ENCODE measurements at regions not wholly inside any gene's neighbourhood (a gene's known extent, or its start where the extent isn't known, plus 50 kb on each side); places are given as distances from the start of the nearest gene placed in this dataset.

DNA sequence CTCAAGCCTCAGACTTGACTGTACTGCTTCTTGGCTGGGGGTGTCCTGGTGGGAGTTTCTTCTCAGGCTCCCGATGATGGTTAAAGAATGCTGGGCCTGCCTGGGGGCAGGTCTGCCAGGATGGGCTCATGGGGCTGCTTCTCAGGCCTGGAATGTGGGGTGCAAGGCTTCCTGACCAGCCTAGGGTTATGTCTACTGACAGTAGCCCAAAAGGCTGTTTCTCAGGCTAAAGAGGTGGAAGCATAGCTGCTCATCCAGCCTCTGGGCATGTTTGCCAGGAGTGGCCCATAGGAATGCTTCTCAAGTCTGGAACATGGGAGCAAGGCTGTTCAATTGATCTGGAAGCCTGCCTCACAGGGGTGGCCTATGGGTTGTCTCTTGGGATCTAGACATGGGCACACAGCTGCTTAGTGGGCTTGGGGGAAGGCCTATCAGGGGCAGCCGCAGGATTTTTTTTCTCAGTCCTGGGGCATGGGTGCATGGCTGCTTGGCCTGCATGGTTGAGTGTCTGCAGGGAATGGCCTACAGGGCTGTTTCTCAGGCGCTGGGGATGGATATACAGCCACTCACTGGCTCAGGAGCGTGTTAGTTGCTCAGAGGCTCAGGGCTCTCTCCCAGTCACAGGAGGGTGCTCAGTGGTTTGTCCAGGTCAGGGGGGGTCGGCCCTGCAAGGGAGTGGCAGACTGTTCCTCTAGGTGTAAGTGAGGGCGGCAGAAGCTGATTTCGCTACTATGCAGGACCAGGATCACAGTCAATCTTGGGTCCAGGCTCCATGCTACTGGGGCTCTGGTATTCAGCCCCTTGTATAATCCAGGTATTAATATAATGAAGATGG is 617.3 kb upstream of the REG3G start:
- no peak overlapping the region for H3K27ac ChIP-seq (ENCODE audit: low read depth in 1 of 2, low read length in 1 of 2)
- H3K9ac ChIP-seq (ENCODE audit: insufficient read depth in 1 of 2, low read length in 2 of 2) = no peak overlapping the region
- no peak for DNase-seq
- no peaks in the 10 kb centered on the region for H3K27me3 ChIP-seq (ENCODE audit: control insufficient read depth in 3 of 3, insufficient read depth in 3 of 3, low read length in 2 of 3)
- no peak for ATAC-seq (ENCODE audit: insufficient read depth, low FRiP score)
- no peaks in the 10 kb centered on the region for H3K4me1 ChIP-seq (ENCODE audit: control insufficient read depth in 5 of 5, insufficient read depth in 5 of 5, low read length in 5 of 5)
- H3K9me3 ChIP-seq (ENCODE audit: control insufficient read depth in 4 of 4, insufficient read depth in 3 of 4, low read length in 3 of 4) = no peaks in the 10 kb centered on the region
- 91 to 92% methylated on average over 7 of the region's 7 CpGs for WGBS, 2 donors
- TF ChIP-seq, protein P1, sequence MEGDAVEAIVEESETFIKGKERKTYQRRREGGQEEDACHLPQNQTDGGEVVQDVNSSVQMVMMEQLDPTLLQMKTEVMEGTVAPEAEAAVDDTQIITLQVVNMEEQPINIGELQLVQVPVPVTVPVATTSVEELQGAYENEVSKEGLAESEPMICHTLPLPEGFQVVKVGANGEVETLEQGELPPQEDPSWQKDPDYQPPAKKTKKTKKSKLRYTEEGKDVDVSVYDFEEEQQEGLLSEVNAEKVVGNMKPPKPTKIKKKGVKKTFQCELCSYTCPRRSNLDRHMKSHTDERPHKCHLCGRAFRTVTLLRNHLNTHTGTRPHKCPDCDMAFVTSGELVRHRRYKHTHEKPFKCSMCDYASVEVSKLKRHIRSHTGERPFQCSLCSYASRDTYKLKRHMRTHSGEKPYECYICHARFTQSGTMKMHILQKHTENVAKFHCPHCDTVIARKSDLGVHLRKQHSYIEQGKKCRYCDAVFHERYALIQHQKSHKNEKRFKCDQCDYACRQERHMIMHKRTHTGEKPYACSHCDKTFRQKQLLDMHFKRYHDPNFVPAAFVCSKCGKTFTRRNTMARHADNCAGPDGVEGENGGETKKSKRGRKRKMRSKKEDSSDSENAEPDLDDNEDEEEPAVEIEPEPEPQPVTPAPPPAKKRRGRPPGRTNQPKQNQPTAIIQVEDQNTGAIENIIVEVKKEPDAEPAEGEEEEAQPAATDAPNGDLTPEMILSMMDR (IDR thresholded peaks at IDR 0.05; ENCODE audit: control extremely low read depth, extremely low read depth) = no peak
- H3K36me3 ChIP-seq (ENCODE audit: control insufficient read depth in 4 of 4, insufficient read depth in 4 of 4, low read length in 4 of 4) = no peaks in the 10 kb centered on the region
- no peak overlapping the region for H3K4me3 ChIP-seq

DNA sequence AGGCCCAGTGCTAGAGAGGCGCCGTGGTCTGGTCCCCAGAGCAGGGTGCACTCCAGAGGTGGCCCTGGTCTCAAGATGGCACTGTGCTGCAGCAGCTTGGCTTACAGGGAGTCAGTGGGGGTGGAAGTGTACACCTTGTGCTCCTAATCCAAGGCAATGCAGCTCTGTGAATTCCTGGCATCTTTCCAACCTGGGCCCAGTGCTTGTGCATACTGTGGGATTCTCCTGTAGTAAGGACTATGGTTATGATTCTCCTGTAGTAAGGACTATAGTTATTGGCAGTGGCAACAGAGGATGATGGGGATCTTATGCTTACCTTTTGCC is 616.7 kb upstream of the REG3G start:
- H3K9ac ChIP-seq (ENCODE audit: insufficient read depth in 1 of 2, low read length in 2 of 2) = no peak overlapping the region
- peak in 1 of 3 donors; percentile 21 for DNase-seq

DNA sequence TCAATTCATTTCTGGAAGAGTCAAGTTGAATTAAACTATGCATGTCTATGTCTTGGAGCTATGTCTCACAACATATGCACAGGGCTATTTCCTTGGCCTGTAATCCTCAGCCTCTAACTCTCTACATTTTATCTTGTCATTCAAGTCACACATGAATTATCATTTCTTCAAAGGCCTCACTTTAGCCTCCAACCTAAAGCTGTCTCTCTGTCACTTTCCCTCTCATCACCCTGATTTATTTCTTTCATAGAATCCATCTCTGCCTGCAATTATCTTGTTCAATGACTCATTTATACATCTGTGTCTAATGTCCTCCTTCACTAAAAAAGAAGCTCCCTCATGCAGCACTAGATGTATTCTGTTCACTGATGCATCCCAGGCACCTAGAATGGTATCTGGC is 614.2 kb upstream of the REG3G start:
- H3K4me3 ChIP-seq = no peak overlapping the region
- TF ChIP-seq, protein P1 (IDR thresholded peaks at IDR 0.05; ENCODE audit: control extremely low read depth, extremely low read depth) = no peak
- H3K9ac ChIP-seq (ENCODE audit: insufficient read depth in 1 of 2, low read length in 2 of 2) = no peak overlapping the region
- no peaks in the 10 kb centered on the region for H3K36me3 ChIP-seq (ENCODE audit: control insufficient read depth in 4 of 4, insufficient read depth in 4 of 4, low read length in 4 of 4)
- no peaks in the 10 kb centered on the region for H3K9me3 ChIP-seq (ENCODE audit: control insufficient read depth in 4 of 4, insufficient read depth in 3 of 4, low read length in 3 of 4)
- H3K27ac ChIP-seq (ENCODE audit: low read depth in 1 of 2, low read length in 1 of 2) = no peak overlapping the region
- no peaks in the 10 kb centered on the region for H3K27me3 ChIP-seq (ENCODE audit: control insufficient read depth in 3 of 3, insufficient read depth in 3 of 3, low read length in 2 of 3)
- no peaks in the 10 kb centered on the region for H3K4me1 ChIP-seq (ENCODE audit: control insufficient read depth in 5 of 5, insufficient read depth in 5 of 5, low read length in 5 of 5)
- DNase-seq (no peak), ATAC-seq (ENCODE audit: insufficient read depth, low FRiP score) (no peak)

More for the DNA sequence above, 616.7 kb upstream of the REG3G start:
- H3K27me3 ChIP-seq (ENCODE audit: control insufficient read depth in 3 of 3, insufficient read depth in 3 of 3, low read length in 2 of 3) = no peaks in the 10 kb centered on the region
- H3K4me1 ChIP-seq (ENCODE audit: control insufficient read depth in 5 of 5, insufficient read depth in 5 of 5, low read length in 5 of 5) = no peaks in the 10 kb centered on the region
- H3K36me3 ChIP-seq (ENCODE audit: control insufficient read depth in 4 of 4, insufficient read depth in 4 of 4, low read length in 4 of 4) = no peaks in the 10 kb centered on the region
- WGBS, 2 donors = 77 to 93% methylated on average over 2 of the region's 2 CpGs
- no peaks in the 10 kb centered on the region for H3K9me3 ChIP-seq (ENCODE audit: control insufficient read depth in 4 of 4, insufficient read depth in 3 of 4, low read length in 3 of 4)
- ATAC-seq (ENCODE audit: insufficient read depth, low FRiP score) = no peak
- TF ChIP-seq, protein P1 (IDR thresholded peaks at IDR 0.05; ENCODE audit: control extremely low read depth, extremely low read depth) = no peak
- no peak overlapping the region for H3K4me3 ChIP-seq
- no peak overlapping the region for H3K27ac ChIP-seq (ENCODE audit: low read depth in 1 of 2, low read length in 1 of 2)

Measured in lung (tissue), 11 donors.